ENCODE measurements at regions not wholly inside any gene's neighbourhood (a gene's known extent, or its start where the extent isn't known, plus 50 kb on each side); places are given as distances from the start of the nearest gene placed in this dataset.

DNA sequence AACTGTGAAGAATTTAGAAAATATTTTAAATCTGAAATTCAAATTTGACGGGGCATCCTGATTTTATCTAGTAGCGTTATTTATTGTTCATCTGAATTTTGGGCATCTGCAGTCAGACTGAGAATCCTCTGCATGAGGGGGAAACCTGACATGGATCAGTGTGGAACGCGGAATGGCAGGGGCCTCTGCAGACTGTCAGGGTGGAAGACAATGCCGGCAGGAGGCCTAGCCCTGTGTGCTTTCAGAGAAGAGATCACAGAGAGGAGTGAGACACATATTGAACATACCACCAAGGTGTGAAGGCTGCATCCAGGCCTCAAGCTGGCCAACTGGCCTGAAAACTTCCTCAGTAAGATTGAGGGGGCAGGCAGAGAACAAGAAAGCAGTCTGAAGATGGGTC is 921.1 kb upstream of the GHITM start:
- H3K4me1 ChIP-seq (ENCODE audit: control insufficient read depth, extremely low read depth, insufficient read depth, low read length) = peaks cover 7% of the 10 kb centered on the region
- H4K20me1 ChIP-seq (ENCODE audit: control insufficient read depth, extremely low read depth, insufficient read depth, low read length) = no peaks in the 10 kb centered on the region
- dilution Hi-C loops (cut with MboI; ENCODE audit: extremely low pct_ligation_motif_present, low sequenced_read_pairs) = no loop called here
- no peaks in the 10 kb centered on the region for H3K9me3 ChIP-seq (ENCODE audit: control insufficient read depth, low read depth, low read length)
- H3K9me1 ChIP-seq (ENCODE audit: control insufficient read depth, extremely low read depth, insufficient read depth, low read length) = no peaks in the 10 kb centered on the region
- no peak overlapping the region for H3K4me2 ChIP-seq (ENCODE audit: control insufficient read depth, extremely low read depth, insufficient read depth, low read depth, low read length)
- H3K9ac ChIP-seq (ENCODE audit: control insufficient read depth, extremely low read depth, insufficient read depth, low read length) = no peak overlapping the region
- TF ChIP-seq, protein P1, sequence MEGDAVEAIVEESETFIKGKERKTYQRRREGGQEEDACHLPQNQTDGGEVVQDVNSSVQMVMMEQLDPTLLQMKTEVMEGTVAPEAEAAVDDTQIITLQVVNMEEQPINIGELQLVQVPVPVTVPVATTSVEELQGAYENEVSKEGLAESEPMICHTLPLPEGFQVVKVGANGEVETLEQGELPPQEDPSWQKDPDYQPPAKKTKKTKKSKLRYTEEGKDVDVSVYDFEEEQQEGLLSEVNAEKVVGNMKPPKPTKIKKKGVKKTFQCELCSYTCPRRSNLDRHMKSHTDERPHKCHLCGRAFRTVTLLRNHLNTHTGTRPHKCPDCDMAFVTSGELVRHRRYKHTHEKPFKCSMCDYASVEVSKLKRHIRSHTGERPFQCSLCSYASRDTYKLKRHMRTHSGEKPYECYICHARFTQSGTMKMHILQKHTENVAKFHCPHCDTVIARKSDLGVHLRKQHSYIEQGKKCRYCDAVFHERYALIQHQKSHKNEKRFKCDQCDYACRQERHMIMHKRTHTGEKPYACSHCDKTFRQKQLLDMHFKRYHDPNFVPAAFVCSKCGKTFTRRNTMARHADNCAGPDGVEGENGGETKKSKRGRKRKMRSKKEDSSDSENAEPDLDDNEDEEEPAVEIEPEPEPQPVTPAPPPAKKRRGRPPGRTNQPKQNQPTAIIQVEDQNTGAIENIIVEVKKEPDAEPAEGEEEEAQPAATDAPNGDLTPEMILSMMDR (optimal IDR thresholded peaks at IDR 0.05 in 1 of 3, IDR thresholded peaks at IDR 0.05 in 1 of 3, conservative IDR thresholded peaks at IDR 0.05 in 1 of 3; ENCODE audit: extremely low read depth in 1 of 3, insufficient read depth in 2 of 3, low read length in 3 of 3) = no peak
- no peak for TF ChIP-seq EZH2 (IDR thresholded peaks at IDR 0.05; ENCODE audit: low read length)
- H3K36me3 ChIP-seq (ENCODE audit: control insufficient read depth in 2 of 2, extremely low read depth in 1 of 2, insufficient read depth in 2 of 2, low read length in 2 of 2) = no peaks in the 10 kb centered on the region
- H2AFZ ChIP-seq (ENCODE audit: control insufficient read depth, low read length) = no peak overlapping the region
- H3K27me3 ChIP-seq (ENCODE audit: control insufficient read depth, extremely low read depth, insufficient read depth, low read length) = no peaks in the 10 kb centered on the region
- FAIRE-seq = no peak
- H3K79me2 ChIP-seq (ENCODE audit: control insufficient read depth, insufficient read depth, low read length) = no peaks in the 10 kb centered on the region
- no peak overlapping the region for H3K4me3 ChIP-seq (ENCODE audit: control insufficient read depth in 2 of 3, extremely low read depth in 1 of 3, insufficient read depth in 2 of 3, low read depth in 1 of 3, low read length in 3 of 3)
- DNase-seq (ENCODE audit: low read depth, low spot score) = no peak
- H3K27ac ChIP-seq (ENCODE audit: control insufficient read depth, insufficient read depth, low read length) = no peak overlapping the region

DNA sequence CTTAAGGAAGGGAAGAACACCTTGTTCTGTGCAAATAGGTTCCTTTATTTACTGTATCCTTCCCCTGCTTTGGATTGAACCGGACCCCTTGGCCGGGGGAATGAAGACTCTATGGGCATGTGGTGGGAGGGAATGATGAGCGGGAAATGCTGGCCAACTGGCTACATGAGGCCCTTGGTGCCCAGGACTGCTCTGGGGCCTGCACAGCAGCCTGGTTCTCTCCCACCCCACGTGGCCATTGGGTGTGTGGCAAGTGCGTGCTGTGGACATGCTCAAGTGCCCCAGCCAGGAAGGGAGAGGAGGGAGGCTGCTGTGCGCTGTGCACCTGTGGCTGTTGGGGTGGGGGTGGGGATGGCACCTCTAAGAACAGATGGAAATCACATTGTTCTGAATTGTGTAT is 917.0 kb upstream of the GHITM start:
- H3K9me3 ChIP-seq (ENCODE audit: control insufficient read depth, low read depth, low read length) = no peaks in the 10 kb centered on the region
- H3K36me3 ChIP-seq (ENCODE audit: control insufficient read depth in 2 of 2, extremely low read depth in 1 of 2, insufficient read depth in 2 of 2, low read length in 2 of 2) = no peaks in the 10 kb centered on the region
- H3K9me1 ChIP-seq (ENCODE audit: control insufficient read depth, extremely low read depth, insufficient read depth, low read length) = no peaks in the 10 kb centered on the region
- no peak overlapping the region for H2AFZ ChIP-seq (ENCODE audit: control insufficient read depth, low read length)
- H3K9ac ChIP-seq (ENCODE audit: control insufficient read depth, extremely low read depth, insufficient read depth, low read length) = no peak overlapping the region
- dilution Hi-C loops (cut with MboI; ENCODE audit: extremely low pct_ligation_motif_present, low sequenced_read_pairs) = no loop called here
- no peaks in the 10 kb centered on the region for H3K4me1 ChIP-seq (ENCODE audit: control insufficient read depth, extremely low read depth, insufficient read depth, low read length)
- no peaks in the 10 kb centered on the region for H3K79me2 ChIP-seq (ENCODE audit: control insufficient read depth, insufficient read depth, low read length)
- no peaks in the 10 kb centered on the region for H3K27me3 ChIP-seq (ENCODE audit: control insufficient read depth, extremely low read depth, insufficient read depth, low read length)
- no peak overlapping the region for H3K27ac ChIP-seq (ENCODE audit: control insufficient read depth, insufficient read depth, low read length)
- H3K4me3 ChIP-seq (ENCODE audit: control insufficient read depth in 2 of 3, extremely low read depth in 1 of 3, insufficient read depth in 2 of 3, low read depth in 1 of 3, low read length in 3 of 3) = no peak overlapping the region
- DNase-seq (ENCODE audit: low read depth, low spot score) (no peak), FAIRE-seq (no peak)
- H4K20me1 ChIP-seq (ENCODE audit: control insufficient read depth, extremely low read depth, insufficient read depth, low read length) = no peaks in the 10 kb centered on the region
- TF ChIP-seq, protein P1 (optimal IDR thresholded peaks at IDR 0.05 in 1 of 3, IDR thresholded peaks at IDR 0.05 in 1 of 3, conservative IDR thresholded peaks at IDR 0.05 in 1 of 3; ENCODE audit: extremely low read depth in 1 of 3, insufficient read depth in 2 of 3, low read length in 3 of 3) = no peak
- no peak for TF ChIP-seq EZH2 (IDR thresholded peaks at IDR 0.05; ENCODE audit: low read length)
- H3K4me2 ChIP-seq (ENCODE audit: control insufficient read depth, extremely low read depth, insufficient read depth, low read depth, low read length) = no peak overlapping the region

All from keratinocyte (primary cell).